Mucosa of rectum (tissue), 2 donors: ENCODE measurements at regions not wholly inside any gene's neighbourhood (a gene's known extent, or its start where the extent isn't known, plus 50 kb on each side); places are given as distances from the start of the nearest gene placed in this dataset.

Source experiments
- H3K27ac ChIP-seq, 2 donors: one replicate each; pipeline ENCODE4 v1.7.0; 2013; ENCODE audit warnings: inconsistent platforms in 2 of 2, low read depth in 2 of 2, low read length in 2 of 2
- H3K27me3 ChIP-seq, 2 donors: one replicate each; pipeline ENCODE4 v1.7.0; 2013; ENCODE audit warnings: low read length in 2 of 2; ENCODE audit not compliant: control insufficient read depth in 2 of 2, insufficient read depth in 2 of 2
- H3K36me3 ChIP-seq, 2 donors: one replicate each; pipeline ENCODE4 v1.7.0; 2013; ENCODE audit warnings: low read length in 2 of 2; ENCODE audit not compliant: control insufficient read depth in 2 of 2, insufficient read depth in 2 of 2
- H3K4me1 ChIP-seq, 2 donors: one replicate each; pipeline ENCODE4 v1.7.0; 2013; ENCODE audit warnings: low read length in 2 of 2, mild to moderate bottlenecking in 1 of 2; ENCODE audit not compliant: control insufficient read depth in 2 of 2, insufficient read depth in 2 of 2
- H3K4me3 ChIP-seq, 2 donors: one replicate each; pipeline ENCODE4 v1.7.0; 2013; ENCODE audit warnings: low read length in 2 of 2
- H3K9ac ChIP-seq, 2 donors: one replicate each; pipeline ENCODE4 v1.7.0; 2013; ENCODE audit warnings: low read length in 2 of 2, low read depth in 1 of 2, mild to moderate bottlenecking in 1 of 2
- H3K9me3 ChIP-seq, 2 donors: one replicate each; pipeline ENCODE4 v1.7.0; 2013; ENCODE audit warnings: low read length in 2 of 2; ENCODE audit not compliant: control insufficient read depth in 2 of 2
- donor health status: healthy.
- donor health status: Normal muscosa, but diverticular disease.

DNA sequence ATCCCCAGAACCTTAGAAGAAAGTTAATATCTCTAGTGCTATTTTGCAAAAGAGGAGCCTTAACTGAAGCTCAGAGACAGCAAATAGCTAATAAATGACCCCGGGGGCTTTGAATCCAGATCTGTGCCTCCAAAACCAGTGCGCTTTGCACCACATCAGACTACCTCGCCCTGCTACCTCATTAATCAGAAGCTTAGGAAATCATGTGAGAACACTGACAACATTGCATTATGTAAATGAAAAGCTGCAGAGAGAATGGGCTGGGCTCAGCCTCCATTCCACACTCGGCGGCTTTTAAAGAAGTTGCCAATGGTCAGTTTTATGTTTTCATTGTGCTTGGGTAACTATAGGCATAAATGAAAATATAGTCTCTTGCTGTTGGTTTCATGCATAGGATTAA, 54.0 kb upstream of the STMND1 start:
- Histone ChIP-seq H3K4me1 (no peaks in the 10 kb centered on the region), H3K9ac (no peak overlapping the region), H3K9me3 (no peaks in the 10 kb centered on the region), H3K27ac (no peak overlapping the region), H3K4me3 (no peak overlapping the region), H3K27me3 (peaks cover 0 to 3% of the 10 kb centered on the region in 2 donors), H3K36me3 (no peaks in the 10 kb centered on the region)

DNA sequence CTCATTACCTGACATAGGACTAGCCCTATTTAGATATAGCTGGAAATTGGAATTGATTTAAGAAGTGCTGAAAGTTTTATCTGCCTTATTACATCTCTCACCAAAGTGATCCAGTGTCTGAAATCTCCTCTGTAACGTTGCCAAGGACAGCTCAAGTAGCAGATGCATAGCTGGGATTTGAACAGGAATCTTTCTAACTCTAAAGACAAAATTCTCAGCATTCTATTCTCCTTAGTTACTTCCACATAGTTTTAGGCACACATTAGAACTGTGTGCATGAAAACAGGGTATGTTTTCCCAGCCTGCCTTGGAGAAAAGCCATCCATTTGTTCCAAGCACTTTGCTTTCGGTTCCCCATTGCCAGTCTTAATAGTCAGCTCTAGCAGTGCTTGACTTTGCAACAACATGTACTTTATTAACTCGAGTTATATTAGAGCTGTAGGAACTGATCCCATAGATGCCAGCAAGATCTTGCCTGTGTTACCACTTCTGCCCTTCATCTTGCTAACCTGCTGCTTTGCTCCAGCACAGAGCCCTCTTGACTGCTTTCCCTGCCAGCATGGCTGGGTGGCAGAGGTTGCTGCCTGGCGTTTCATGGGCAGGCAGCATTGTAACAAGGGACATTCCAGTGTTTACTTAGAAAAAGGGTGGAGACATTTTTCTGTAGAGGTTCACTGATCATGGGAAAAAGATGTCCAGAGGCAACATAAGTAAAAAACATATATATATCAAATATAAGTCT, 56.1 kb upstream of the STMND1 start:
- Histone ChIP-seq H3K27me3 (peaks cover 0 to 3% of the 10 kb centered on the region in 2 donors), H3K27ac (no peak overlapping the region), H3K9ac (no peak overlapping the region), H3K4me3 (no peak overlapping the region), H3K36me3 (no peaks in the 10 kb centered on the region), H3K9me3 (no peaks in the 10 kb centered on the region), H3K4me1 (no peaks in the 10 kb centered on the region)

DNA sequence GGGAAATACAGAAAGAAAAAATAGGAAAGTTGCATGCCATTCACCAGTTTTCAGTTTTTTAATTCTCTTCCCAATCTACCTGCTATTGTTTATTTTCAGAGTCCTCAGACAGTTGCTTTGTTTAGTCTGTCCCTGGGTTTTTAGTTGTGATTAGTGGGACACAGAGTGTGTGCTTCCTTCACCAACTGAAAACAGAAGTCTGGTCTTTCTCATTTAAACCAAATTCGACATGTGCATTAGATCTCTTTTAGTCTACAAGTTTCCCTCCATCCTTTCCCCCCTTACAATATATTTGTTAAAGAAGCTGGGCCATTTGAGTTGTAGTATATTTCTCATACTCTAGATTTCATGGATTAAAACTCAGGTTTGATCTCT, 58.7 kb upstream of the STMND1 start:
- Histone ChIP-seq H3K9ac (no peak overlapping the region), H3K27ac (no peak overlapping the region), H3K4me1 (no peaks in the 10 kb centered on the region), H3K36me3 (no peaks in the 10 kb centered on the region), H3K27me3 (peaks cover 0 to 3% of the 10 kb centered on the region in 2 donors), H3K4me3 (no peak overlapping the region), H3K9me3 (no peaks in the 10 kb centered on the region)

DNA sequence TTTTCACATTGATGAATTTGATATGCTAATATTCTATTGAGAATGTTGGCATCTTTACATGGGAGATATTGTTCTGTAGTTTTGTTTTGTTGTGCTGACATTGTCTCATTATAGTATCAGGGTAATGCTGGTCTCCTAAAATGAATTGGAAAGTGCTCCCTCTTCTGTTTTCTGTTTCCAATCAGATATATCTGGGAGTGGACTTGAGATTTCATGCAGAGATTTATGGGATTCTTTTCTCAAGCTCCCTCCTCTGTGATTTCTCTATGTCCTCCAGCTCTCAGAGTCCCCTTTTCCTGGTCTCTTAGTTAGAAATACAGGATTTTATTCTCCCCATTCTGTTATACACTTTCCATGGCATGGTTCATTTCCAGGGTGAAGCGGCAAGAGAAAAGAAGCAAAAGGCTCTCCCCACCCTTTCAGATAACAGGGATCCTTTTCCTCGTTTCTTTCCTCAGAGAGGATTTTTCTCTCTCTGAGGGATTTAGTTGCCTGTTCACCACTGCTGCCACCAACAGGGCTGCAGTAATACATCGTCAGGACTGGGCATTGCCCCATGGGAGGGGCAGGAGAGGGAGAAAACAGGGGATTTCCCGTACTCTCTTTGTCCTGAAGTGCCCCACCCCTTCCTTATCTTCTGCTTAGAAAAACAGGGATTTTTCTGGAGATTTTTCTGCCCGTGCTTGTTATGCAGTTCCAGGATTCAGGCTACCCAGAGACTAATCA, 59.3 kb upstream of the STMND1 start:
- H3K9ac ChIP-seq: no peak overlapping the region
- H3K9me3 ChIP-seq: no peaks in the 10 kb centered on the region
- H3K36me3 ChIP-seq: no peaks in the 10 kb centered on the region
- H3K27me3 ChIP-seq: peaks cover 0 to 3% of the 10 kb centered on the region in 2 donors
- no peaks in the 10 kb centered on the region for H3K4me1 ChIP-seq
- H3K4me3 ChIP-seq: no peak overlapping the region
- H3K27ac ChIP-seq: no peak overlapping the region

DNA sequence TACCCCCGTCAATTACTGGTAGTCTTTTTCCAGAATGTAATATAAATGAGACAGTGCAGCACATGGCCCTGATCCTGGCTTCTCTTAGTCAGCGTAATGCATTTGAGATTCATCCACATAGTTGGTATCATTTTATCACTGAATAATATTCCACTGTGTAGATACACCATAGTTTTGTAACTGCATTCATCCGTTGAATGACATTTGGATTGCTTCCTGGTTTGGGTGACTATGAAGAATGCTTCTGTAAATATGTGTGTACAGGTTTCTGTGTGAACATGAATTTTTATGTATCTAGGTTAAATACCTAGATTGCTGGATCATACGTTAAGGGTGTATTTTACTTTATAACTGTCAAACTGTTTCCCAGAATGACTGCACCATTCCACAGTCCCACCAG, 62.6 kb upstream of the STMND1 start:
- Histone ChIP-seq H3K9me3 (no peaks in the 10 kb centered on the region), H3K27me3 (peaks cover 0 to 3% of the 10 kb centered on the region in 2 donors), H3K36me3 (no peaks in the 10 kb centered on the region), H3K4me3 (no peak overlapping the region), H3K27ac (no peak overlapping the region), H3K4me1 (peaks cover 0 to 9% of the 10 kb centered on the region in 2 donors), H3K9ac (no peak overlapping the region)

DNA sequence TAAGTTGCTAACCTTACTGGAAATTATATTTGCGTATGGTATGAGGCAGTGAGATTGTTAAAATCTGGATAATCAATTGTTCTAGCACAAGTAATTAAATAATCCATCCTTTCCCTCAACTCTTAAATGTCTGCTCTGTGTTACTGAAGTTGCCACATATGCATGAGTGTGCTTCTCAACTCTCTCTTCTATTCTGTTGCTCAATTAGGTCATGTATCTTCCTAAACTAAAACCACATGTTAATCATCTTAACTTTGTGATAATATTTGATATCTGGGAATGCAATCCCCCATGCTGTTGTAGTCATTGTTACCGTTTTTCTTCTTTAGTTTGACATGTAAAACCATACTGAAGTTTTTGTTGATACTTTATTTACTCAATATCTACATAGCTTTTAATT, 63.5 kb upstream of the STMND1 start:
- Histone ChIP-seq H3K4me1 (peaks cover 0 to 9% of the 10 kb centered on the region in 2 donors), H3K9me3 (no peaks in the 10 kb centered on the region), H3K27ac (no peak overlapping the region), H3K27me3 (no peaks in the 10 kb centered on the region), H3K4me3 (no peak overlapping the region), H3K36me3 (no peaks in the 10 kb centered on the region), H3K9ac (no peak overlapping the region)

DNA sequence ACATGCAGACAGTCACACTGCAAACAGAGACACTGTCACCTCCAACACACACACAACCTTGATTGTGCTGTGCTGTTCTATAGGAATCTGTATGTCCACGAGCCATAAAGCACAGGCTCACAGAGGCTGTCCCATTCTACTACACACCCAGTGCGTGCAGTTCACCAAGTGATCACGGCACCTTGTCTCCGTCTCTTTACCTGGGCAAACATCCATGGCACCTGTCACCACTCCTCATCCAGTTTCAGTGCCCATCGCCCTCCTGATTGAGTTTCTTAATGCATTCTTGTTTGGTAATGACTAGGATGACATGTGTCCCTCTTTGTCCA, 65.8 kb upstream of the STMND1 start:
- H3K9ac ChIP-seq: no peak overlapping the region
- H3K36me3 ChIP-seq: no peaks in the 10 kb centered on the region
- H3K9me3 ChIP-seq: no peaks in the 10 kb centered on the region
- no peaks in the 10 kb centered on the region for H3K27me3 ChIP-seq
- H3K27ac ChIP-seq: no peak overlapping the region
- H3K4me1 ChIP-seq: peaks cover 0 to 9% of the 10 kb centered on the region in 2 donors
- no peak overlapping the region for H3K4me3 ChIP-seq

DNA sequence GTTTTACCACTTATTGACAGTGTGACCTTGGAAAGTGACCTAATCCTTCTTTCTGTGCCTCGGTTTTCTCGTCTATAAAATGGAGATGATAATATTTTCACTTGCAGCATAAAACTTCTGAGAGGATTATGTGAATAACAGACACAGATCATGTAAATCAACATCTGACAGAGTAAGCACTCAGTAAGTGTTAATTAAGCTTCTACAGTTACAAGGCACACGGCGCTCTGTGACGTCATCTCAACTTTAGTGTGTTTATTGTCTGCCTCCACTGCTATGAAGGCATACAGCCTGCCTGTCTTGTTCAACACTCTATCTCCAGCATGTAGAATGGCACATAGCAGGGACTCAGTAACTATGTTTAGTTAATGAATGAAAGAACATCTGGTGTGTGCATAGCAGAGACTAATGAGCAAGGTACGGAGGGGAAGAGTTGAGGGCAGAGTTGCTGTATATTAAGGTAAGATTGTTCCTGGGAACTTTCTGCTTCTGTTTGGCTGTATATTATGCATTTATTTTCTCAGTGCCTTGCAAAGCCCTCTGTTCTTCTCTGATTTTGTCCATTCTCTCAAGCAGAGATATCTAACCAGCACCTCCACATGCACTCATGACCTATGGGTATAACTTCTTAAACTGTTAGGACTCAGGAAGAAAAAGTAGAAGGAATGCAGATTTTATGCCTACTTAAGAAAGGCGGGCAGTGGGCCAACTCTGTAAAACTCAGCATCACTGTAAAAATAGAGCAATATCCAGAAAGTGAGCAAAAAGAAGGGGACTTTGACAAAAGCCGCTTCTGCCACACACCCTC, 66.4 kb upstream of the STMND1 start:
- Histone ChIP-seq H3K27ac (no peak overlapping the region), H3K27me3 (no peaks in the 10 kb centered on the region), H3K4me3 (no peak overlapping the region), H3K9me3 (no peaks in the 10 kb centered on the region), H3K4me1 (peaks cover 0 to 9% of the 10 kb centered on the region in 2 donors), H3K36me3 (no peaks in the 10 kb centered on the region), H3K9ac (no peak overlapping the region)

DNA sequence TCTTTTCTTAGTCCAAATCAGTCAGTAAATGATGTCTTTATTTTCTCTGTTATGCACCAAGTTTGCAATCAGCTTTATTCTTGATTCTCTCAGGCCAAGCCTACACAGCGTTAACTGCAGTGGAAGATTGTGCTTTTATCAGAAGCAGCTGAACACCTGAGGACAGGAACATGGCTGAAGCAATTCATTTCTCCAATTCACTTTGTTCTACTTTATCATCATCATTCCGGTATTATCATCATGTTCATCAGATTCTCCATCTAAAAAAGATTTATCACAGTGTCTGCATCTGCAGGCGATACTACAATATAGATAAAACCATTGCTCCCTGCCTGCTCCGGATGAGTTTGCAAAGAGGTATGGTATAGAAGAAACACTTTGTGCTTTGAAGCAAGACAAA, 68.1 kb upstream of the STMND1 start:
- H3K9me3 ChIP-seq: no peaks in the 10 kb centered on the region
- H3K36me3 ChIP-seq: no peaks in the 10 kb centered on the region
- H3K27ac ChIP-seq: no peak overlapping the region
- no peak overlapping the region for H3K4me3 ChIP-seq
- H3K9ac ChIP-seq: no peak overlapping the region
- peaks cover 0 to 9% of the 10 kb centered on the region in 2 donors for H3K4me1 ChIP-seq
- H3K27me3 ChIP-seq: no peaks in the 10 kb centered on the region

DNA sequence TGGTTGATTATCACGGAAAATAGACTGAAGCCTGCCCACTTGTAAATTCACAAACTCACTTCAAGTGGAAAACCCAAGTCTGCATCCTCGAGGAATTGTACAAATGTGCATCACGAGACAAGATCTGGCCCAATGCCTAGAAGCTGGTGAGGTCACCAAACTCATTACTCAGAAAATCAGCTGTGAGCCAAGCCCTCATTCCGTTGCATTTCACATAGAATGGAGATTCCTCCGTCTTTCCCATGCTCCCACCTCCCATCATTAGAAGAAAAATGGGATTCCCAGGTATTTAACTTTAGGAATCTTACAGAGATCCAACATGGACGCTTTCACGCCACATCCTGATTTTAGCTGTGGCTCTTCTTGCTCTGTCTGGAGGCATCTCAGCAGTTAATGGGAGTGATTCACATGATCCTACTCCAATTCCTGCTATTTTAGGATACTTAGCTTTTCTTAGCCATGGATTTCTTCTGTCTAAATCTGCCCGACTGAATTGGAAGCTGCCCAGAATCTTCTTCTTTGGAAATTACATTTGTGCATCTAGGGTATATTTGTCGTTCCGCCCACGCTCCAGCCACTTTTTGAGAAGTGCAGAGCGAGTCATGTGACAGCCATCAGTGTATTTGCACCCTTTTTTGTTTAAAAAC, 68.7 kb upstream of the STMND1 start:
- no peaks in the 10 kb centered on the region for H3K27me3 ChIP-seq
- H3K9ac ChIP-seq: peak overlapping the region in 1 of 2 donors; percentile 53
- peak overlapping the region; percentile 49 to 59 for H3K27ac ChIP-seq
- no peak overlapping the region for H3K4me3 ChIP-seq
- no peaks in the 10 kb centered on the region for H3K9me3 ChIP-seq
- peaks cover 0 to 9% of the 10 kb centered on the region in 2 donors for H3K4me1 ChIP-seq
- no peaks in the 10 kb centered on the region for H3K36me3 ChIP-seq
